RWPE2 (cell line): ENCODE measurements at regions not wholly inside any gene's neighbourhood (a gene's known extent, or its start where the extent isn't known, plus 50 kb on each side); places are given as distances from the start of the nearest gene placed in this dataset.
A peak's percentile ranks its signal among the peaks of the same experiment; 100 is the strongest.

ENCODE experiments used
- ATAC-seq: fragments of 200-7000 bp; cut with Tn5 transposase; 3 replicates; pipeline ENCODE4 v1.9.1; 2021; ENCODE audit warnings: low read depth
- DNase-seq: peaks from one replicate; pipeline ENCODE4 v3.0.0-alpha.2; 2020; ENCODE audit warnings: low spot score
- H3K27ac ChIP-seq: fragments of 450-650 bp; 2 replicates; pipeline ENCODE4 v1.5.1; 2017; ENCODE audit warnings: mild to moderate bottlenecking; ENCODE audit not compliant: poor library complexity, severe bottlenecking
- H3K27me3 ChIP-seq: fragments of 250-450 bp; sonication (Bioruptor Pico); 2 replicates; pipeline ENCODE4 v1.5.1; 2021; ENCODE audit warnings: mild to moderate bottlenecking, moderate library complexity; ENCODE audit not compliant: insufficient read depth, poor library complexity, severe bottlenecking
- H3K36me3 ChIP-seq: fragments of 250-450 bp; sonication (Bioruptor Pico); 2 replicates; pipeline ENCODE4 v1.5.1; 2020; ENCODE audit warnings: low read depth, mild to moderate bottlenecking, moderate library complexity
- H3K4me1 ChIP-seq: fragments of 250-450 bp; sonication (Bioruptor Pico); 2 replicates; pipeline ENCODE4 v1.5.1; 2021; ENCODE audit warnings: mild to moderate bottlenecking, moderate library complexity; ENCODE audit not compliant: insufficient read depth, poor library complexity, severe bottlenecking
- H3K4me3 ChIP-seq: fragments of 250-450 bp; sonication (Bioruptor Pico); 2 replicates; pipeline ENCODE4 v1.5.1; 2021; ENCODE audit warnings: mild to moderate bottlenecking, moderate library complexity; ENCODE audit not compliant: severe bottlenecking
- H3K9me3 ChIP-seq: fragments of 250-450 bp; sonication (Bioruptor Pico); 2 replicates; pipeline ENCODE4 v1.5.1; 2021; ENCODE audit warnings: mild to moderate bottlenecking, moderate library complexity; ENCODE audit not compliant: severe bottlenecking
- CTCF ChIP-seq: fragments of 450-650 bp; IDR thresholded peaks from one replicate; pipeline ENCODE4 v1.5.1; 2017; ENCODE audit warnings: mild to moderate bottlenecking, moderate library complexity; ENCODE audit not compliant: poor library complexity, severe bottlenecking

DNA sequence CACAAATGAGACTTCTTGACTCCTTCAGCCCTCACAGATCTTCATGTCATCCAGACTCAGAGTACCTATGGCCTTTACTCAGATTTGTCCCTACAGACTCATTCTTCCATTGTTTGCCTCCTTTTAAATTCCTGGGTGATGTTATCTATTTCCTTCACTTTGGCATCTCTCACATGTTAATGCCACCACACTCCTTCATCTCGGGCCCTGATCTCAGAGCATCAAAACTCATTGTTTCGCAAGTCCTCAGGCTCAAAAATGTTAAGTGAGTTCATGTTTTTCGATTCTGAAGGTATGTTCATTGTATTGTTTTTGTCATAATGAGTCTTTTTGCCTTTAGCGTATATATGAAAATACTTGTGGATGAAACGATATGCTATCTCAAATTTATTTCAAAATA is 62.3 kb upstream of the AHR start:
- no peak for TF ChIP-seq CTCF
- Histone ChIP-seq H3K36me3 (no peaks in the 10 kb centered on the region), H3K4me1 (peaks cover 29% of the 10 kb centered on the region), H3K4me3 (no peak overlapping the region), H3K27me3 (no peaks in the 10 kb centered on the region), H3K27ac (no peak overlapping the region), H3K9me3 (no peaks in the 10 kb centered on the region)
- DNase-seq (no peak), ATAC-seq (no peak)

- Histone ChIP-seq H3K4me1 (peaks cover 32% of the 10 kb centered on the region), H3K27me3 (no peaks in the 10 kb centered on the region), H3K4me3 (no peak overlapping the region), H3K27ac (no peak overlapping the region), H3K36me3 (no peaks in the 10 kb centered on the region), H3K9me3 (no peaks in the 10 kb centered on the region)
- ATAC-seq (no peak), DNase-seq (no peak)
- TF ChIP-seq CTCF, result no peak
Observed at GRCh38 chr7:17236603-17237002, 61.8 kb upstream of the AHR start.

DNA sequence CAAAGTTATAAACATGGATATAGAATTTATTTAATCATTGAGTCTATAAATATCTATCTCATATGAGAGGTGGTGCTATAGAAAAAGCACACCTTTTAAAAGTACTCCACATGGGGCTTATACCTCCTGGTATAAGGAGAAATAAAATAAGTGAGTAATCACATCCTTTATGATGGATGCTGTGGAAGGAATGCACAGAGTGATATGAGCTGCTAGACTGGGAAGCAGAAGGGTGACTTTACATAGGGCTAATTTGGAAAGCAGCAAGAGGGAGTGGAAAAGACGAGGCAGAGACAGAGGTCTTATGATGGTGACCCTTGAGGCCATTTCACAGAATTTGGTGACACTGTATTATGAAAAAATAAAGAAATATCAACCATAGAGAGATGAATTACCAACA is 59.4 kb upstream of the AHR start:
- Histone ChIP-seq H3K27ac (no peak overlapping the region), H3K36me3 (no peaks in the 10 kb centered on the region), H3K9me3 (no peaks in the 10 kb centered on the region), H3K27me3 (no peaks in the 10 kb centered on the region), H3K4me1 (peaks cover 38% of the 10 kb centered on the region), H3K4me3 (no peak overlapping the region)
- ATAC-seq (no peak; the same call in 2 of the 3 replicates), DNase-seq (no peak)
- no peak for TF ChIP-seq CTCF

- Histone ChIP-seq H3K4me3 (no peak overlapping the region), H3K27me3 (no peaks in the 10 kb centered on the region), H3K36me3 (no peaks in the 10 kb centered on the region), H3K9me3 (no peaks in the 10 kb centered on the region), H3K4me1 (peaks cover 29% of the 10 kb centered on the region), H3K27ac (no peak overlapping the region)
- ATAC-seq (peak; percentile 86), DNase-seq (no peak)
- no peak for TF ChIP-seq CTCF
Observed at GRCh38 chr7:17239683-17240521, 58.5 kb upstream of the AHR start.

DNA sequence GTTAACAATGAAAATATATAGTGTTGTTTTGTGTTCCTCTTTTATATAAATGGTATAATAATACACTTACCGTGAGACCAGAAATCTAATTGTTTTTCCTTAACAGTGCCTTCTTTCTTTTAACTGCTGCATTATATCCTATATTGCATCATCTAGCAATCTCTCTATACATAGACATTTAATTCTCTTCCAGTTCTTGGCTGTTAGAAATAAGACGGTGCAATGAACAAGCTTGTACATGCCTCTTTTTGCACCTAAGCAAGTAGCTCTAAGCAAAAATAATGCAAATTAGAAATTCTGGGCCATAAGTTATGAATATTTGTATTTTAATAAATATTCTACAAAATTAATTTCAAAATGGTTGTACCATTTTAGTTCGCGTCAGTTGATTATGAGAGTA is 55.9 kb upstream of the AHR start:
- H3K9me3 ChIP-seq, result no peaks in the 10 kb centered on the region
- no peaks in the 10 kb centered on the region for H3K36me3 ChIP-seq
- H3K4me1 ChIP-seq, result peaks cover 26% of the 10 kb centered on the region
- no peak overlapping the region for H3K27ac ChIP-seq
- H3K27me3 ChIP-seq, result no peaks in the 10 kb centered on the region
- no peak overlapping the region for H3K4me3 ChIP-seq
- ATAC-seq (no peak), DNase-seq (no peak)
- no peak for TF ChIP-seq CTCF
